T-helper 2 cell treated with Interferon-gamma antibody and Interleukin-4, amounts not matched to agents 5 μg/mL and 100 μg/mL, for 36 hours (primary cell): ENCODE measurements at regions not wholly inside any gene's neighbourhood (a gene's known extent, or its start where the extent isn't known, plus 50 kb on each side); places are given as distances from the start of the nearest gene placed in this dataset.
"Not testable (repeated sequence)": the region's sequence is repeated elsewhere in the genome, so short reads cannot be mapped to it uniquely, and the experiment has no call there.

Experiments
- DNase-seq: peaks from one replicate; pipeline ENCODE4 v3.0.0; 2021; ENCODE audit warnings: low spot score
- H3K27ac Mint-ChIP-seq: one replicate; pipeline ENCODE4 v1.8.0; 2021; ENCODE audit warnings: mild to moderate bottlenecking, mixed read lengths
- H3K27me3 Mint-ChIP-seq: one replicate; pipeline ENCODE4 v1.8.0; 2021; ENCODE audit warnings: low read depth, mixed read lengths
- H3K36me3 Mint-ChIP-seq: one replicate; pipeline ENCODE4 v1.8.0; 2021; ENCODE audit warnings: low read depth, mixed read lengths
- H3K4me1 Mint-ChIP-seq: one replicate; pipeline ENCODE4 v1.8.0; 2021; ENCODE audit warnings: low read depth, mixed read lengths
- H3K4me3 Mint-ChIP-seq: one replicate; pipeline ENCODE4 v1.8.0; 2022; ENCODE audit warnings: mild to moderate bottlenecking, moderate library complexity, mixed read lengths
- H3K9me3 Mint-ChIP-seq: one replicate; pipeline ENCODE4 v1.8.0; 2021; ENCODE audit warnings: mixed read lengths

- no peaks in the 10 kb centered on the region for H3K9me3 Mint-ChIP-seq
- H3K27ac Mint-ChIP-seq: no peak overlapping the region
- no peak for DNase-seq
- no peaks in the 10 kb centered on the region for H3K4me1 Mint-ChIP-seq
- peaks cover 2% of the 10 kb centered on the region for H3K27me3 Mint-ChIP-seq
- no peaks in the 10 kb centered on the region for H3K36me3 Mint-ChIP-seq
- no peak overlapping the region for H3K4me3 Mint-ChIP-seq
Measured at GRCh38 chr1:171397851-171398469, 84.0 kb downstream of the FMO4 start.

- no peak for DNase-seq
- Mint-ChIP-seq H3K9me3 (peaks cover 5% of the 10 kb centered on the region), H3K27me3 (peaks cover 7% of the 10 kb centered on the region), H3K36me3 (no peaks in the 10 kb centered on the region), H3K4me1 (no peaks in the 10 kb centered on the region), H3K4me3 (no peak overlapping the region), H3K27ac (no peak overlapping the region)
Measured at GRCh38 chr1:171403393-171403792, 81.9 kb upstream of the PRRC2C start.

GRCh38 chr1:171405391-171405714 is 80.0 kb upstream of the PRRC2C start:
- Mint-ChIP-seq H3K9me3 (peaks cover 5% of the 10 kb centered on the region), H3K36me3 (no peaks in the 10 kb centered on the region), H3K27me3 (peaks cover 6% of the 10 kb centered on the region), H3K27ac (no peak overlapping the region), H3K4me3 (no peak overlapping the region), H3K4me1 (no peaks in the 10 kb centered on the region)
- DNase-seq: no peak

GRCh38 chr1:171413557-171413956 is 71.8 kb upstream of the PRRC2C start:
- not testable (repeated sequence) for H3K4me3 Mint-ChIP-seq, H3K36me3 Mint-ChIP-seq, H3K4me1 Mint-ChIP-seq, H3K27me3 Mint-ChIP-seq, DNase-seq, H3K27ac Mint-ChIP-seq, H3K9me3 Mint-ChIP-seq

- Mint-ChIP-seq H3K4me1 (peaks cover 23% of the 10 kb centered on the region), H3K4me3 (no peak overlapping the region), H3K27me3 (no peaks in the 10 kb centered on the region), H3K9me3 (no peaks in the 10 kb centered on the region), H3K27ac (no peak overlapping the region), H3K36me3 (no peaks in the 10 kb centered on the region)
- no peak for DNase-seq
Measured at GRCh38 chr1:171418546-171418945, 66.8 kb upstream of the PRRC2C start.

GRCh38 chr1:171420810-171421209 is 64.5 kb upstream of the PRRC2C start:
- no peak overlapping the region for H3K27ac Mint-ChIP-seq
- no peaks in the 10 kb centered on the region for H3K36me3 Mint-ChIP-seq
- no peak for DNase-seq
- peaks cover 23% of the 10 kb centered on the region for H3K4me1 Mint-ChIP-seq
- peak overlapping the region; percentile 38 for H3K4me3 Mint-ChIP-seq
- peaks cover 3% of the 10 kb centered on the region for H3K27me3 Mint-ChIP-seq
- H3K9me3 Mint-ChIP-seq: no peaks in the 10 kb centered on the region

GRCh38 chr1:171421413-171422020 is 63.8 kb upstream of the PRRC2C start:
- Mint-ChIP-seq H3K27ac (no peak overlapping the region), H3K36me3 (no peaks in the 10 kb centered on the region), H3K4me3 (no peak overlapping the region), H3K9me3 (no peaks in the 10 kb centered on the region), H3K27me3 (peaks cover 3% of the 10 kb centered on the region), H3K4me1 (peaks cover 23% of the 10 kb centered on the region)
- no peak for DNase-seq

- no peaks in the 10 kb centered on the region for H3K9me3 Mint-ChIP-seq
- peaks cover 23% of the 10 kb centered on the region for H3K4me1 Mint-ChIP-seq
- H3K36me3 Mint-ChIP-seq: no peaks in the 10 kb centered on the region
- no peak overlapping the region for H3K27ac Mint-ChIP-seq
- no peak for DNase-seq
- peaks cover 3% of the 10 kb centered on the region for H3K27me3 Mint-ChIP-seq
- no peak overlapping the region for H3K4me3 Mint-ChIP-seq
Measured at GRCh38 chr1:171422511-171422910, 62.8 kb upstream of the PRRC2C start.

GRCh38 chr1:171424494-171424893 is 60.8 kb upstream of the PRRC2C start:
- Mint-ChIP-seq H3K27me3 (peaks cover 5% of the 10 kb centered on the region), H3K4me3 (no peak overlapping the region), H3K36me3 (no peaks in the 10 kb centered on the region), H3K27ac (no peak overlapping the region), H3K9me3 (no peaks in the 10 kb centered on the region), H3K4me1 (peaks cover 19% of the 10 kb centered on the region)
- DNase-seq: no peak

- Mint-ChIP-seq H3K9me3 (no peaks in the 10 kb centered on the region), H3K27ac (no peak overlapping the region), H3K36me3 (no peaks in the 10 kb centered on the region), H3K4me3 (no peak overlapping the region), H3K4me1 (no peaks in the 10 kb centered on the region), H3K27me3 (peaks cover 8% of the 10 kb centered on the region)
- DNase-seq: no peak
Measured at GRCh38 chr1:171426645-171427044, 58.7 kb upstream of the PRRC2C start.

- Mint-ChIP-seq H3K4me3 (no peak overlapping the region), H3K27me3 (peaks cover 8% of the 10 kb centered on the region)
Measured at GRCh38 chr1:171427852-171428471, 57.4 kb upstream of the PRRC2C start.

GRCh38 chr1:171429137-171429536 is 56.2 kb upstream of the PRRC2C start:
- Mint-ChIP-seq H3K27me3 (peaks cover 8% of the 10 kb centered on the region), H3K4me1 (peaks cover 2% of the 10 kb centered on the region), H3K36me3 (no peaks in the 10 kb centered on the region), H3K27ac (no peak overlapping the region), H3K9me3 (no peaks in the 10 kb centered on the region), H3K4me3 (no peak overlapping the region)
- DNase-seq: no peak

More at GRCh38 chr1:171427852-171428471, 57.4 kb upstream of the PRRC2C start:
- Mint-ChIP-seq H3K9me3 (no peaks in the 10 kb centered on the region), H3K27ac (no peak overlapping the region), H3K4me1 (no peaks in the 10 kb centered on the region), H3K36me3 (no peaks in the 10 kb centered on the region)
- no peak for DNase-seq

GRCh38 chr1:171431994-171432393 is 53.3 kb upstream of the PRRC2C start:
- Mint-ChIP-seq H3K36me3 (no peaks in the 10 kb centered on the region), H3K9me3 (no peaks in the 10 kb centered on the region), H3K27me3 (peaks cover 5% of the 10 kb centered on the region), H3K4me3 (no peak overlapping the region), H3K4me1 (peaks cover 7% of the 10 kb centered on the region), H3K27ac (no peak overlapping the region)
- DNase-seq: no peak

GRCh38 chr1:171432473-171432872 is 52.9 kb upstream of the PRRC2C start:
- Mint-ChIP-seq H3K27ac (no peak overlapping the region), H3K9me3 (no peaks in the 10 kb centered on the region), H3K36me3 (no peaks in the 10 kb centered on the region), H3K4me3 (no peak overlapping the region), H3K27me3 (peaks cover 5% of the 10 kb centered on the region), H3K4me1 (peaks cover 7% of the 10 kb centered on the region)
- no peak for DNase-seq

- DNase-seq: no peak
- H3K36me3 Mint-ChIP-seq: no peaks in the 10 kb centered on the region
- no peaks in the 10 kb centered on the region for H3K9me3 Mint-ChIP-seq
- no peak overlapping the region for H3K4me3 Mint-ChIP-seq
- H3K27ac Mint-ChIP-seq: no peak overlapping the region
- peaks cover 5% of the 10 kb centered on the region for H3K27me3 Mint-ChIP-seq
- H3K4me1 Mint-ChIP-seq: peaks cover 7% of the 10 kb centered on the region
Measured at GRCh38 chr1:171433451-171433850, 51.9 kb upstream of the PRRC2C start.
